ENCODE measurements at regions not wholly inside any gene's neighbourhood (a gene's known extent, or its start where the extent isn't known, plus 50 kb on each side); places are given as distances from the start of the nearest gene placed in this dataset.

GRCh38 chr5:164356790-164357189 is 851.4 kb downstream of the MAT2B start:
- H3K4me1 ChIP-seq (ENCODE audit: control insufficient read depth, low read depth, low read length) = peaks cover 4% of the 10 kb centered on the region
- H3K27me3 ChIP-seq (ENCODE audit: control insufficient read depth, insufficient read depth, low read length) = no peaks in the 10 kb centered on the region
- H3K9ac ChIP-seq (ENCODE audit: low read length) = no peak overlapping the region

GRCh38 chr5:164357395-164358033 is 852.1 kb downstream of the MAT2B start:
- H3K4me1 ChIP-seq (ENCODE audit: control insufficient read depth, low read depth, low read length) = peaks cover 4% of the 10 kb centered on the region
- H3K27me3 ChIP-seq (ENCODE audit: control insufficient read depth, insufficient read depth, low read length) = no peaks in the 10 kb centered on the region
- H3K27ac ChIP-seq (ENCODE audit: low read length) = no peak overlapping the region
- H3K36me3 ChIP-seq (ENCODE audit: control insufficient read depth, low read depth, low read length) = no peaks in the 10 kb centered on the region
- H3K9ac ChIP-seq (ENCODE audit: low read length) = no peak overlapping the region
- no peaks in the 10 kb centered on the region for H3K9me3 ChIP-seq (ENCODE audit: control insufficient read depth, low read depth, low read length)
- no peak overlapping the region for H3K4me3 ChIP-seq (ENCODE audit: low read length)

More at GRCh38 chr5:164356790-164357189, 851.4 kb downstream of the MAT2B start:
- H3K4me3 ChIP-seq (ENCODE audit: low read length) = no peak overlapping the region
- no peaks in the 10 kb centered on the region for H3K9me3 ChIP-seq (ENCODE audit: control insufficient read depth, low read depth, low read length)
- no peak overlapping the region for H3K27ac ChIP-seq (ENCODE audit: low read length)
- H3K36me3 ChIP-seq (ENCODE audit: control insufficient read depth, low read depth, low read length) = no peaks in the 10 kb centered on the region

GRCh38 chr5:164358531-164359259 is 853.3 kb downstream of the MAT2B start:
- Histone ChIP-seq H3K27me3 (ENCODE audit: control insufficient read depth, insufficient read depth, low read length) (no peaks in the 10 kb centered on the region), H3K4me1 (ENCODE audit: control insufficient read depth, low read depth, low read length) (no peaks in the 10 kb centered on the region), H3K36me3 (ENCODE audit: control insufficient read depth, low read depth, low read length) (no peaks in the 10 kb centered on the region), H3K27ac (ENCODE audit: low read length) (no peak overlapping the region), H3K9me3 (ENCODE audit: control insufficient read depth, low read depth, low read length) (no peaks in the 10 kb centered on the region), H3K9ac (ENCODE audit: low read length) (no peak overlapping the region), H3K4me3 (ENCODE audit: low read length) (no peak overlapping the region)

- Histone ChIP-seq H3K9ac (ENCODE audit: low read length) (no peak overlapping the region), H3K27ac (ENCODE audit: low read length) (no peak overlapping the region), H3K4me1 (ENCODE audit: control insufficient read depth, low read depth, low read length) (no peaks in the 10 kb centered on the region), H3K27me3 (ENCODE audit: control insufficient read depth, insufficient read depth, low read length) (no peaks in the 10 kb centered on the region), H3K4me3 (ENCODE audit: low read length) (no peak overlapping the region), H3K36me3 (ENCODE audit: control insufficient read depth, low read depth, low read length) (no peaks in the 10 kb centered on the region), H3K9me3 (ENCODE audit: control insufficient read depth, low read depth, low read length) (no peaks in the 10 kb centered on the region)
These were observed 854.1 kb downstream of the MAT2B start for GRCh38 chr5:164359260-164360255.

GRCh38 chr5:164360589-164360988 is 855.2 kb downstream of the MAT2B start:
- Histone ChIP-seq H3K4me1 (ENCODE audit: control insufficient read depth, low read depth, low read length) (no peaks in the 10 kb centered on the region), H3K9me3 (ENCODE audit: control insufficient read depth, low read depth, low read length) (no peaks in the 10 kb centered on the region), H3K36me3 (ENCODE audit: control insufficient read depth, low read depth, low read length) (no peaks in the 10 kb centered on the region), H3K4me3 (ENCODE audit: low read length) (no peak overlapping the region), H3K27me3 (ENCODE audit: control insufficient read depth, insufficient read depth, low read length) (no peaks in the 10 kb centered on the region), H3K27ac (ENCODE audit: low read length) (no peak overlapping the region), H3K9ac (ENCODE audit: low read length) (no peak overlapping the region)

GRCh38 chr5:164361986-164362385 is 856.6 kb downstream of the MAT2B start:
- H3K4me3 ChIP-seq (ENCODE audit: low read length) = no peak overlapping the region
- no peak overlapping the region for H3K27ac ChIP-seq (ENCODE audit: low read length)
- H3K27me3 ChIP-seq (ENCODE audit: control insufficient read depth, insufficient read depth, low read length) = no peaks in the 10 kb centered on the region
- H3K9me3 ChIP-seq (ENCODE audit: control insufficient read depth, low read depth, low read length) = no peaks in the 10 kb centered on the region
- no peaks in the 10 kb centered on the region for H3K36me3 ChIP-seq (ENCODE audit: control insufficient read depth, low read depth, low read length)
- no peaks in the 10 kb centered on the region for H3K4me1 ChIP-seq (ENCODE audit: control insufficient read depth, low read depth, low read length)
- H3K9ac ChIP-seq (ENCODE audit: low read length) = no peak overlapping the region

GRCh38 chr5:164362835-164363234 is 857.4 kb downstream of the MAT2B start:
- Histone ChIP-seq H3K4me3 (ENCODE audit: low read length) (no peak overlapping the region), H3K9me3 (ENCODE audit: control insufficient read depth, low read depth, low read length) (no peaks in the 10 kb centered on the region), H3K27ac (ENCODE audit: low read length) (no peak overlapping the region), H3K36me3 (ENCODE audit: control insufficient read depth, low read depth, low read length) (no peaks in the 10 kb centered on the region), H3K4me1 (ENCODE audit: control insufficient read depth, low read depth, low read length) (no peaks in the 10 kb centered on the region), H3K9ac (ENCODE audit: low read length) (no peak overlapping the region), H3K27me3 (ENCODE audit: control insufficient read depth, insufficient read depth, low read length) (no peaks in the 10 kb centered on the region)

- Histone ChIP-seq H3K9me3 (ENCODE audit: control insufficient read depth, low read depth, low read length) (no peaks in the 10 kb centered on the region), H3K36me3 (ENCODE audit: control insufficient read depth, low read depth, low read length) (no peaks in the 10 kb centered on the region), H3K27me3 (ENCODE audit: control insufficient read depth, insufficient read depth, low read length) (no peaks in the 10 kb centered on the region), H3K27ac (ENCODE audit: low read length) (no peak overlapping the region), H3K4me3 (ENCODE audit: low read length) (no peak overlapping the region), H3K9ac (ENCODE audit: low read length) (no peak overlapping the region), H3K4me1 (ENCODE audit: control insufficient read depth, low read depth, low read length) (no peaks in the 10 kb centered on the region)
These were observed 859.1 kb downstream of the MAT2B start for GRCh38 chr5:164364237-164365208.

GRCh38 chr5:164370841-164371240 is 865.4 kb downstream of the MAT2B start:
- H3K36me3 ChIP-seq (ENCODE audit: control insufficient read depth, low read depth, low read length) = no peaks in the 10 kb centered on the region
- H3K4me3 ChIP-seq (ENCODE audit: low read length) = no peak overlapping the region
- no peaks in the 10 kb centered on the region for H3K4me1 ChIP-seq (ENCODE audit: control insufficient read depth, low read depth, low read length)
- H3K9me3 ChIP-seq (ENCODE audit: control insufficient read depth, low read depth, low read length) = no peaks in the 10 kb centered on the region
- H3K9ac ChIP-seq (ENCODE audit: low read length) = no peak overlapping the region
- no peaks in the 10 kb centered on the region for H3K27me3 ChIP-seq (ENCODE audit: control insufficient read depth, insufficient read depth, low read length)
- H3K27ac ChIP-seq (ENCODE audit: low read length) = no peak overlapping the region

- Histone ChIP-seq H3K9ac (ENCODE audit: low read length) (no peak overlapping the region), H3K4me1 (ENCODE audit: control insufficient read depth, low read depth, low read length) (no peaks in the 10 kb centered on the region), H3K36me3 (ENCODE audit: control insufficient read depth, low read depth, low read length) (no peaks in the 10 kb centered on the region), H3K27ac (ENCODE audit: low read length) (no peak overlapping the region), H3K4me3 (ENCODE audit: low read length) (no peak overlapping the region), H3K9me3 (ENCODE audit: control insufficient read depth, low read depth, low read length) (no peaks in the 10 kb centered on the region), H3K27me3 (ENCODE audit: control insufficient read depth, insufficient read depth, low read length) (no peaks in the 10 kb centered on the region)
These were observed 867.5 kb downstream of the MAT2B start for GRCh38 chr5:164372892-164373291.
